HG03060 (cell line): ENCODE measurements at regions not wholly inside any gene's neighbourhood (a gene's known extent, or its start where the extent isn't known, plus 50 kb on each side); places are given as distances from the start of the nearest gene placed in this dataset.

Experiments used
- ATAC-seq: cut with Tn5 transposase; IDR thresholded peaks from one replicate; pipeline ENCODE4 v1.9.1; 2021; ENCODE audit warnings: low read depth, moderate number of reproducible peaks; ENCODE audit not compliant: unreplicated experiment

- no peak for ATAC-seq
Observed at GRCh38 chr6:40197371-40197770, 263.1 kb upstream of the MOCS1 start.

- ATAC-seq, result no peak
Observed at GRCh38 chr6:40196135-40196518, 261.9 kb upstream of the MOCS1 start.

GRCh38 chr6:40195428-40196134 is 261.3 kb upstream of the MOCS1 start:
- no peak for ATAC-seq

- no peak for ATAC-seq
Observed at GRCh38 chr6:40194447-40195170, 260.3 kb upstream of the MOCS1 start.

GRCh38 chr6:40192516-40192915 is 258.3 kb upstream of the MOCS1 start:
- no peak for ATAC-seq

- no peak for ATAC-seq
Observed at GRCh38 chr6:40188931-40189330, 254.7 kb upstream of the MOCS1 start.

GRCh38 chr6:40187535-40188144 is 253.4 kb upstream of the MOCS1 start:
- no peak for ATAC-seq

GRCh38 chr6:40185486-40185885 is 251.2 kb upstream of the MOCS1 start:
- no peak for ATAC-seq

- no peak for ATAC-seq
Observed at GRCh38 chr6:40183902-40184301, 249.6 kb upstream of the MOCS1 start.

- no peak for ATAC-seq
Observed at GRCh38 chr6:40181367-40181766, 247.1 kb upstream of the MOCS1 start.

GRCh38 chr6:40180271-40180670 is 246.0 kb upstream of the MOCS1 start:
- ATAC-seq, result no peak

GRCh38 chr6:40179496-40179895 is 245.2 kb upstream of the MOCS1 start:
- ATAC-seq, result no peak

GRCh38 chr6:40177598-40177997 is 243.3 kb upstream of the MOCS1 start:
- ATAC-seq, result no peak

- ATAC-seq, result no peak
Observed at GRCh38 chr6:40176152-40176551, 241.9 kb upstream of the MOCS1 start.

- ATAC-seq, result no peak
Observed at GRCh38 chr6:40172272-40172671, 238.0 kb upstream of the MOCS1 start.

- ATAC-seq, result no peak
Observed at GRCh38 chr6:40171343-40171742, 237.1 kb upstream of the MOCS1 start.

- no peak for ATAC-seq
Observed at GRCh38 chr6:40170856-40171255, 236.6 kb upstream of the MOCS1 start.

- no peak for ATAC-seq
Observed at GRCh38 chr6:40169878-40170277, 235.6 kb upstream of the MOCS1 start.

GRCh38 chr6:40166963-40167362 is 232.7 kb upstream of the MOCS1 start:
- no peak for ATAC-seq

- no peak for ATAC-seq
Observed at GRCh38 chr6:40165036-40165709, 230.9 kb upstream of the MOCS1 start.

- ATAC-seq, result no peak
Observed at GRCh38 chr6:40164345-40164755, 230.1 kb upstream of the MOCS1 start.
